HCT116 (cell line): ENCODE measurements at regions not wholly inside any gene's neighbourhood (a gene's known extent, or its start where the extent isn't known, plus 50 kb on each side); places are given as distances from the start of the nearest gene placed in this dataset.

Experiments
- ATAC-seq: fragments of 200-7000 bp; cut with Tn5 transposase; 2 replicates; pipeline ENCODE4 v1.9.1; 2020; ENCODE audit warnings: mild to moderate bottlenecking, moderate library complexity
- BruUV-seq: library from RNA; stranded (reverse); fragments of 400-500 nt; replicated peaks from 2 replicates; lab custom pipeline; 2021; lab: Mats Ljungman, UMichigan
- CTCF ChIA-PET: fragments of 300-600 bp; sonication (Branson Sonifier 250); formaldehyde crosslinking; loops from one replicate; lab custom pipeline; 2021; ENCODE audit warnings: antibody characterized with exemption; lab: Charles Lee
- POLR2A ChIA-PET: fragments of 300-600, 350-600 bp; sonication (Branson Sonifier 250); formaldehyde crosslinking; loops from one replicate; lab custom pipeline; 2021; ENCODE audit warnings: antibody characterized with exemption; lab: Charles Lee
- RAD21 ChIA-PET, 2 experiments: fragments of 300-600 bp; sonication (Branson Sonifier 250); formaldehyde crosslinking; loops; one replicate each; lab custom pipeline; 2023; ENCODE audit warnings: low total read pairs in 2 of 2; ENCODE audit not compliant: uncharacterized antibody in 2 of 2, unreplicated experiment in 2 of 2, low non-redundant PET in 1 of 2; lab: Charles Lee
- DNase-seq: peaks from one replicate; pipeline ENCODE4 v3.0.0-alpha.2; 2010; ENCODE audit warnings: low read depth, low spot score
- H2AFZ ChIP-seq: fragments of 200-600 bp; shearing (Covaris generic), sonication (generic); 2 replicates; pipeline ENCODE4 v1.6.1; 2017; ENCODE audit warnings: low read depth, mixed run types, mixed read lengths, antibody characterized with exemption, low read length; ENCODE audit not compliant: poor library complexity, severe bottlenecking
- H3K27ac ChIP-seq: 2 replicates; pipeline ENCODE4 v1.5.1; 2012; ENCODE audit warnings: low read depth, low read length
- H3K27me3 ChIP-seq: fragments of 200-600 bp; sonication (generic); 2 replicates; pipeline ENCODE4 v1.6.1; 2016; ENCODE audit warnings: mixed run types, low read length, mixed read lengths; ENCODE audit not compliant: insufficient read depth
- H3K36me3 ChIP-seq, 2 experiments: fragments of 200-500 bp in 1 of 2; fragments of 200-600 bp in 1 of 2; sonication (Bioruptor generic) in 1 of 2; sonication (generic) in 1 of 2; 2 replicates each; pipeline versions ENCODE4 v1.5.1 to v1.6.1; 2014 to 2016; ENCODE audit warnings: low read length in 2 of 2, inconsistent platforms in 1 of 2, mixed read lengths in 1 of 2, mixed run types in 1 of 2; ENCODE audit not compliant: insufficient read depth in 2 of 2, control insufficient read depth in 1 of 2
- H3K4me1 ChIP-seq, 2 experiments: fragments of 200-600 bp in 1 of 2; sonication (generic) in 1 of 2; 2 replicates each; pipeline versions ENCODE4 v1.5.1 to v1.6.1; 2012 to 2017; ENCODE audit warnings: low read length in 2 of 2, inconsistent platforms in 1 of 2, mild to moderate bottlenecking in 1 of 2, mixed read lengths in 1 of 2, mixed run types in 1 of 2, moderate library complexity in 1 of 2; ENCODE audit not compliant: insufficient read depth in 2 of 2, control insufficient read depth in 1 of 2
- H3K4me2 ChIP-seq: fragments of 200-600 bp; sonication (generic); 2 replicates; pipeline ENCODE4 v1.6.1; 2017; ENCODE audit warnings: mixed run types, low read length, mixed read lengths
- H3K4me3 ChIP-seq, 2 experiments: fragments of 200-600 bp in 1 of 2; sonication (generic) in 1 of 2; replicated peaks in 1 of 2; 2 replicates each; pipeline ENCODE4 v1.5.1; 2011 to 2016; ENCODE audit warnings: low read length in 2 of 2, control low read depth in 1 of 2, low read depth in 1 of 2, mild to moderate bottlenecking in 1 of 2, mixed read lengths in 1 of 2, mixed run types in 1 of 2
- H3K79me2 ChIP-seq: fragments of 200-600 bp; sonication (generic); 2 replicates; pipeline ENCODE4 v1.6.1; 2017; ENCODE audit warnings: mild to moderate bottlenecking, mixed run types, low read length, moderate library complexity, mixed read lengths; ENCODE audit not compliant: insufficient read depth
- H3K9ac ChIP-seq: fragments of 200-600 bp; sonication (generic); 2 replicates; pipeline ENCODE4 v1.6.1; 2016; ENCODE audit warnings: low read length, mixed read lengths
- H3K9me2 ChIP-seq: fragments of 200-600 bp; sonication (generic), shearing (Covaris generic); 2 replicates; pipeline ENCODE4 v1.6.1; 2017; ENCODE audit warnings: mixed run types, mild to moderate bottlenecking, moderate library complexity; ENCODE audit not compliant: insufficient read depth
- H3K9me3 ChIP-seq, 2 experiments: fragments of 200-500 bp in 1 of 2; fragments of 200-600 bp in 1 of 2; sonication (Bioruptor generic) in 1 of 2; sonication (generic) in 1 of 2; 2 replicates each; pipeline ENCODE4 v1.6.1; 2014 to 2017; ENCODE audit warnings: low read length in 2 of 2, mixed read lengths in 2 of 2, inconsistent platforms in 1 of 2, low read depth in 1 of 2, mild to moderate bottlenecking in 1 of 2, mixed run types in 1 of 2, moderate library complexity in 1 of 2; ENCODE audit not compliant: control insufficient read depth in 1 of 2, insufficient read depth in 1 of 2
- H4K20me1 ChIP-seq: fragments of 200-600 bp; sonication (generic), shearing (Covaris generic); 2 replicates; pipeline ENCODE4 v1.6.1; 2017; ENCODE audit warnings: mixed run types, mild to moderate bottlenecking, moderate library complexity; ENCODE audit not compliant: insufficient read depth
- CBX3 ChIP-seq: IDR thresholded peaks from 2 replicates; pipeline ENCODE4 v1.6.1; 2012; ENCODE audit warnings: low read depth
- EGR1 ChIP-seq: IDR thresholded peaks from 2 replicates; pipeline ENCODE4 v1.6.1; 2012; ENCODE audit warnings: low read depth
- ELF1 ChIP-seq: IDR thresholded peaks from 2 replicates; pipeline ENCODE4 v1.6.1; 2012; ENCODE audit warnings: low read depth, borderline replicate concordance
- EZH2 ChIP-seq: fragments of 200-600 bp; sonication (generic); IDR thresholded peaks from 2 replicates; pipeline ENCODE4 v1.6.1; 2017; ENCODE audit warnings: antibody characterized with exemption, mixed run types
- EZH2phosphoT487 ChIP-seq: fragments of 200-600 bp; IDR thresholded peaks from 2 replicates; pipeline ENCODE4 v1.6.1; 2018; ENCODE audit warnings: antibody characterized with exemption, borderline replicate concordance
- FOSL1 ChIP-seq: IDR thresholded peaks from 2 replicates; pipeline ENCODE4 v1.6.1; 2012; ENCODE audit warnings: low read depth
- JUND ChIP-seq: IDR thresholded peaks from 2 replicates; pipeline ENCODE4 v1.6.1; 2012
- POLR2A ChIP-seq: IDR thresholded peaks from 2 replicates; pipeline ENCODE4 v1.7.0; 2011; ENCODE audit warnings: borderline replicate concordance; ENCODE audit not compliant: insufficient read depth, insufficient read length; ENCODE audit errors: extremely low read depth
- POLR2AphosphoS5 ChIP-seq: IDR thresholded peaks from 2 replicates; pipeline ENCODE4 v1.6.1; 2011; ENCODE audit warnings: mild to moderate bottlenecking, low read depth, low read length, moderate library complexity
- RAD21 ChIP-seq: IDR thresholded peaks from 2 replicates; pipeline ENCODE4 v1.6.1; 2012; ENCODE audit warnings: low read depth, mild to moderate bottlenecking
- SRF ChIP-seq: IDR thresholded peaks from 2 replicates; pipeline ENCODE4 v1.6.1; 2012; ENCODE audit warnings: low read depth
- YY1 ChIP-seq: IDR thresholded peaks from 2 replicates; pipeline ENCODE4 v1.6.1; 2011; ENCODE audit warnings: low read length, low read depth, moderate library complexity, mild to moderate bottlenecking; ENCODE audit not compliant: insufficient replicate concordance; ENCODE audit errors: extremely low read depth
- ZFX ChIP-seq: fragments of 450-650 bp; IDR thresholded peaks from 2 replicates; pipeline ENCODE4 v1.6.1; 2017
- ZNF274 ChIP-seq: fragments of 200-500 bp; sonication (Bioruptor generic); IDR thresholded peaks from 2 replicates; pipeline ENCODE4 v1.6.1; 2014; ENCODE audit warnings: mild to moderate bottlenecking, low read depth, low read length, inconsistent platforms
- intact Hi-C: fragments of 100-400 bp; cut with micrococcal nuclease; formaldehyde crosslinking; loops from 2 replicates; pipeline ENCODE4 v1.10.0; 2022
- TF ChIP-seq, protein P1 (sequence below): IDR thresholded peaks from 2 replicates; pipeline ENCODE4 v1.6.1; 2012
- TF ChIP-seq, protein P2 (sequence below): IDR thresholded peaks from 2 replicates; pipeline ENCODE4 v1.6.1; 2012
- TF ChIP-seq, protein P3 (sequence below): IDR thresholded peaks from 2 replicates; pipeline ENCODE4 v1.6.1; 2012; ENCODE audit warnings: low read depth

DNA sequence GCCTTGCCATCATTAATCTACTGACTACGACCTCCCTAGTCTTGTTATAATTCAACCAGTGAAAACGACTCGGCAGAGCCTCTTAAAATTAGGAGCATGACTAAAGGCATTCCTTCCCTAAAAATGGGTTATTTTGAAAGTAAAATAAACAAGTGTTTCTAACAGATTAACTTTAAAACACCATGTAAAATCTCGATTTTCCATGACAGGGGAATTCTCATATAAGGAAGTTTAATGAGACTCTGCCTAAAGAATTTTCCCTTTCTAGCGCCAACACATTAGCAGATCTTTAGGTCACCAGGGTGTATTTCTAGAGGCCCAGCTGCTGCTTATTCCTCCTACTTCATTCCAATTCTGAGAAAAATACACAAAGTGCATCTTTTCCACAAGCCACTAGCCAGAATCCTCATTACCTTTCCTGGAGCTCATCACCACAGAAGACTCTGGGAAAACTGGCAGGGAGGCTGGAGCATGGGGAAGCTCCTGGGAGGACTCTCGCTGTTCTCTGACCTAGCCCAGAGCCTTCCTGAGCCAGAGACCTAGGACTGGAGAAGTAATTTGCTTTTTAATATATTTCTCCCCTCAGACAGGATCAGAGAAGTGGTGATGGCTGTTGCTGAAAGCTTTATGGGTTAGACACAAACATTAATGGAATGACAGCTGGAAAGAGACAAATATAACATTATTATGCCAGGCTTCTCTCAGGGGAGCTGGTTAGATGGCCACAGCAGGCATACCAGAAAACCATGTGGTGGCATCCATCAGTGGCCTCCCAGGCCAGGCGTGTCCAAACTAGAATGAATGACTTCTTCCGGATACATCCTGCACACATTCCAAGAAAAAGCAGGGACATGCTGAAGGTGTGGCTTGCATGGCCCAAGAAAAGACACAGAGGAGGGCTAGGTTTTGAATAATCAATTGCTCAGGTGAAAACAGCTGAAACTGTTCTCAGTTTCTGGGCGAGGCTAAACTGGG, 63.6 kb upstream of the CTTNBP2NL start:
- ChIA-PET POLR2A (no interaction called here), RAD21 (no interaction called here), CTCF (interaction anchor here (0.8 kb wide), 1 partner anchor 34 kb away, joined by 3 read pairs; no protein-coding TSS in a partner anchor)
- intact Hi-C loops, result loop anchor here (10.0 kb wide), 2 partner anchors 168 to 538 kb away; no protein-coding TSS in a partner anchor
- H2AFZ ChIP-seq, result no peak overlapping the region
- no peaks in the 10 kb centered on the region for H3K9me3 ChIP-seq
- no peak overlapping the region for H3K9ac ChIP-seq
- no peak overlapping the region for H3K27ac ChIP-seq
- BruUV-seq, result no TSS peak
- H3K9me2 ChIP-seq, result no peaks in the 10 kb centered on the region
- no peak overlapping the region for H3K4me3 ChIP-seq
- no peak for ATAC-seq
- no peaks in the 10 kb centered on the region for H3K79me2 ChIP-seq
- peaks cover 4 to 8% of the 10 kb centered on the region in 2 experiments for H3K4me1 ChIP-seq
- TF ChIP-seq, protein P1, sequence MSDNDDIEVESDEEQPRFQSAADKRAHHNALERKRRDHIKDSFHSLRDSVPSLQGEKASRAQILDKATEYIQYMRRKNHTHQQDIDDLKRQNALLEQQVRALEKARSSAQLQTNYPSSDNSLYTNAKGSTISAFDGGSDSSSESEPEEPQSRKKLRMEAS, result no peak
- TF ChIP-seq CBX3 (no peak), FOSL1 (no peak), RAD21 (no peak), POLR2A (no peak), ELF1 (no peak), YY1 (no peak), POLR2AphosphoS5 (no peak), EGR1 (no peak), SRF (no peak), ZNF274 (no peak), ZFX (no peak), JUND (no peak), EZH2 (no peak), EZH2phosphoT487 (no peak)
- TF ChIP-seq, protein P2, sequence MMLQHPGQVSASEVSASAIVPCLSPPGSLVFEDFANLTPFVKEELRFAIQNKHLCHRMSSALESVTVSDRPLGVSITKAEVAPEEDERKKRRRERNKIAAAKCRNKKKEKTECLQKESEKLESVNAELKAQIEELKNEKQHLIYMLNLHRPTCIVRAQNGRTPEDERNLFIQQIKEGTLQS, result no peak
- TF ChIP-seq, protein P3, sequence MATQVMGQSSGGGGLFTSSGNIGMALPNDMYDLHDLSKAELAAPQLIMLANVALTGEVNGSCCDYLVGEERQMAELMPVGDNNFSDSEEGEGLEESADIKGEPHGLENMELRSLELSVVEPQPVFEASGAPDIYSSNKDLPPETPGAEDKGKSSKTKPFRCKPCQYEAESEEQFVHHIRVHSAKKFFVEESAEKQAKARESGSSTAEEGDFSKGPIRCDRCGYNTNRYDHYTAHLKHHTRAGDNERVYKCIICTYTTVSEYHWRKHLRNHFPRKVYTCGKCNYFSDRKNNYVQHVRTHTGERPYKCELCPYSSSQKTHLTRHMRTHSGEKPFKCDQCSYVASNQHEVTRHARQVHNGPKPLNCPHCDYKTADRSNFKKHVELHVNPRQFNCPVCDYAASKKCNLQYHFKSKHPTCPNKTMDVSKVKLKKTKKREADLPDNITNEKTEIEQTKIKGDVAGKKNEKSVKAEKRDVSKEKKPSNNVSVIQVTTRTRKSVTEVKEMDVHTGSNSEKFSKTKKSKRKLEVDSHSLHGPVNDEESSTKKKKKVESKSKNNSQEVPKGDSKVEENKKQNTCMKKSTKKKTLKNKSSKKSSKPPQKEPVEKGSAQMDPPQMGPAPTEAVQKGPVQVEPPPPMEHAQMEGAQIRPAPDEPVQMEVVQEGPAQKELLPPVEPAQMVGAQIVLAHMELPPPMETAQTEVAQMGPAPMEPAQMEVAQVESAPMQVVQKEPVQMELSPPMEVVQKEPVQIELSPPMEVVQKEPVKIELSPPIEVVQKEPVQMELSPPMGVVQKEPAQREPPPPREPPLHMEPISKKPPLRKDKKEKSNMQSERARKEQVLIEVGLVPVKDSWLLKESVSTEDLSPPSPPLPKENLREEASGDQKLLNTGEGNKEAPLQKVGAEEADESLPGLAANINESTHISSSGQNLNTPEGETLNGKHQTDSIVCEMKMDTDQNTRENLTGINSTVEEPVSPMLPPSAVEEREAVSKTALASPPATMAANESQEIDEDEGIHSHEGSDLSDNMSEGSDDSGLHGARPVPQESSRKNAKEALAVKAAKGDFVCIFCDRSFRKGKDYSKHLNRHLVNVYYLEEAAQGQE, result no peak
- H3K36me3 ChIP-seq, result no peaks in the 10 kb centered on the region
- DNase-seq, result no peak
- H3K4me2 ChIP-seq, result no peak overlapping the region
- peaks cover 17% of the 10 kb centered on the region; the same call in 1 of the 2 replicates for H3K27me3 ChIP-seq
- H4K20me1 ChIP-seq, result no peaks in the 10 kb centered on the region
